C1 segment of cervical spinal cord (tissue), 14 donors: ENCODE measurements at regions not wholly inside any gene's neighbourhood (a gene's known extent, or its start where the extent isn't known, plus 50 kb on each side); places are given as distances from the start of the nearest gene placed in this dataset.

Experiments
- DNase-seq, 14 donors: peaks; one replicate each; lab custom pipeline; 2025; lab: John Stamatoyannopoulos, UW

DNA sequence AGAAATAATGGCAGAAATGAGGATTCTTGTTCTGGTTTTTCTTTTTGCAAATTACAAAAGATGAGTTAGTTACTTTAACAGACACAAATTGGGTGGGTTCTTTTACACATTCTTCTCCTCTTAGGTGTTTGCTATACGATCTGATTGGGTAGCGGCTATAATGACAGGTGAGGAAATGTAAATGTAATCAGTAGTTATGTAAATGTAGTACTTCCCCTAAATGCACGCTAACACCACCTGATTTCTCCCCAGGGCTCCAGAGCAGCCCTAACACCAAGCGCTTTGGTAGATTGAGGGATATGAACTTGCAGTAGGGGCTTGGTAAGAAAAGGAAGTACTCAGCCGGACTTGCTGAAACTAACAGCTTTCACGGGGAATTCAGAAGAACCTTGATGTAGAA is 499.4 kb upstream of the NOX3 start:
- no peak for DNase-seq

DNA sequence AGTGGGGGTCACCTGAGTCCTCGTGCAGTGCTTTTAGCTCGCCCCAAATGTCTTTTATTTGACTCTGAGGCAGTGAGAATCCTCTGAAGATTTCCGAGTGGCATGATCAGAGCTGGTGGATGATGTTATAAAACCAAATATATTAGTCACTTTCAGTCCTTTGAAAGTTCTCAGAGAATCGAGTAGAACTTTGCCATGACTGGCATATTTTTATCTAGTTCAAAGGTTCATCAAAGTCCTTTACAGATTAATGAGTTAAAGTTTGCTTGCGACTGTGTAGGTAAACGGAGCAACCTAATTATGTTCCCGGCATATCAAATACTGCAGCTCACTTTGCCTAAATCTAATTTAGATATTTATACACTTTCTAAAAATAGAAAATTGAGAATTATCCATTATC is 498.5 kb upstream of the NOX3 start:
- DNase-seq: no peak

DNA sequence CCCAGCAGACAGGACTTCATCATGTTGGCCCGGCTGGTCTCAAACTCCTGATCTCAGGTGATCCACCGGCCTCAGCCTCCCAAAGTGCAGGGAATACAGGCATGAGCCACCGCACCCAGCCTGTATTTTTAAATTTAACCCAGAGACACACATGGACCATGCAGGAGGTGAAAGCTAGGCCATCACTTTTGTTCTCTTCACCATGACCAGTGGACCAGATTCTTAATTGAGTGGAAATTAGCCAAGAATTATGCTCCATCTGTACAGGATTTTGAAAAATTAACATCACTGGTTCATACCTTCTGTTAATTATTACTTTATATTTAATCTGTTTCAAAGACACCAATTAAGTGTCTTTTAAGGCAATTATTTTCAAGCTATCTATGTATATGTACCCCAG is 493.6 kb upstream of the NOX3 start:
- peak in 1 of 14 donors; percentile 27 for DNase-seq

GRCh38 chr6:155946860-155947259 is 491.2 kb upstream of the NOX3 start:
- DNase-seq: no peak

- DNase-seq: no peak
Measured at GRCh38 chr6:155943635-155944034, 488.0 kb upstream of the NOX3 start.

- no peak for DNase-seq
Measured at GRCh38 chr6:155939253-155939652, 483.6 kb upstream of the NOX3 start.

GRCh38 chr6:155936551-155936950 is 480.9 kb upstream of the NOX3 start:
- no peak for DNase-seq

DNA sequence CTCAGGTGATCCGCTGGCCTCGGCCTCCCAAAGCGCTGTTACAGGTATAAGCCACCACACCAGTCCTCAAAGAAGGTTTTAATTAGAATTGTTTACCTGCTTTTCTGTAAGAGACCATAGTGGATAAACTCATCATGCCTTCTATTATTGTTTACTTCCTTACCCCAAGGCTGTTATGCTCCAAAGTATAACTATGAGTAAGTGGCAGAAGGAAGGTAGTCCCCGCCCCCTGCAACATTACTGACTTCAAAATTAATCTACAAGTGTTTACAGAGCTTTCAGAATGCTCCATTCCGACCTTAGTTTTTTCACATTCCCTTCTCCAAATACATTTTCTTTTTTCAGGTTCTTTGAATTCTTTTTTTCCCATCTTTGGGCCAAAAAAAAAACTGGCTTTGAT is 480.5 kb upstream of the NOX3 start:
- DNase-seq: no peak

DNA sequence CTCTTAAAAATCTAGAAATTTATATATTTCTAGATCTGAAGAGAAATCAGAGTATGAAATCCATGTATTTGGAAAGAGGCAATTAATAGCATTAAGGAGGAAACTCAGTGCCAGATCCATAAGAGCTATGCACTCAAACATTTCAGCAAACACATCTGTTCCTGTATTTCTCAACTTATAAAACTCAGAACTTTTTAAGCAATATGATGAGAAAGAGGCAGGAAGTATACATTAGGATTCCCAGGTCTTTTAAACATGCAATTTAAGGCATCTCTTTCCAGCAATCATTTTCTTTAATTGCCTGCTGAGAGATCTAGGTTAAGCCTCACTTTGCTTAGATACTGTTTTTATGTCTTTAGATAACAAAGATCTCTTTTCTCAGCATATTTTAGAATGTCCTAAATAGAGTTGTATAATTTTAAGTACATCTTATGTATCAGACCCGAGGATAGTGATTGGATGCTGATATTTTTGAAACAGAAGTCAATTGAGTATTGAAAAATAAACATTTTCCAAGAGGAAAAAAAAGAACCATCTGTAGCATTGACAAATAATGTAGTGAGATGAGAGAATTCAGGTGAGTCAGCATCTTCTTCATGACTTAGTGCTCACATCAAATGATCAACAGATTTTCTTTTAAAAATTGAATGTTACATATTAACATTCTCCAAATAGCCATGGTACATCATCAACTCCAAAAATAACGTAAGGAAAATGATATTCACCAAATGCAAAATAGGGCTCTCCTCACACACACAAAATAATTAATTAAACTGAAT is 461.4 kb upstream of the NOX3 start:
- DNase-seq: no peak

GRCh38 chr6:155915651-155916050 is 460.0 kb upstream of the NOX3 start:
- DNase-seq: no peak

DNA sequence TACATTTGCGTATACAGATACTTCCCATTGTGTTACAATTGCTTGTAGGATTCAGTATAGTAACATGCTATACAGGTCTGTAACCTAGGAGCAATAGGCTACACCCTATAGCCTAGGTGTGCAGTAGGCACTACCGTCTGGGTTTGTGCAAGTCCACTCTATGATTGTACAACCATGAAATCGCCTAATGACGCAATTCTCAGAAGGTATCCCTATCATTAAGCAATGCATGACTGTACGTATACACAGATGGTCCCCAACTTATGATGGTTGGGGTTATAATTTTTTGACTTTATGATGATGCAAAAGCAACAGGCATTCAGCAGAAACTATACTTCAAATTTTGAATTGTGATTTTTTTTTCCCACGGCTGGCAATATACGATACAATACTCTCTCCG is 458.2 kb upstream of the NOX3 start:
- DNase-seq: no peak

DNA sequence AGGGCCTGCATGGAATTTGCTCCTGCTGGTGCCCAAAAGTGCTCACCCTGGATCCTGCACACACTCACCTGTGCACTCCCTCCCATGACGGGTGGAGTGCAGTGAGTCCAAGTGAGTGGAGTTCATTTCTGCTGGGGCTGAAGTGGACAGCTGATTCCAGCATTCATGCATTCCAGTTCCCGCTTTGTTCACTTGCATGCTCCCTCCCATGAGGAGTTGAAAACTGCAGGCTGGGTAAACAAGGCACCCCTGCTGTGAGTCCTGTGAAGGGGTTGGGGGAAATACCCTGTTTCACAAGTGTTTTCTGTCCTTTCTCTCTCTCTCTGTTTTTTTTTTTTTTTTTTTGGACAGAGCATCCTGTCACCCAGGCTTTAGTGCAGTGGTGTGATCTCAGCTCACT is 454.1 kb upstream of the NOX3 start:
- DNase-seq: no peak

- DNase-seq: no peak
Measured at GRCh38 chr6:155895641-155896040, 440.0 kb upstream of the NOX3 start.

DNA sequence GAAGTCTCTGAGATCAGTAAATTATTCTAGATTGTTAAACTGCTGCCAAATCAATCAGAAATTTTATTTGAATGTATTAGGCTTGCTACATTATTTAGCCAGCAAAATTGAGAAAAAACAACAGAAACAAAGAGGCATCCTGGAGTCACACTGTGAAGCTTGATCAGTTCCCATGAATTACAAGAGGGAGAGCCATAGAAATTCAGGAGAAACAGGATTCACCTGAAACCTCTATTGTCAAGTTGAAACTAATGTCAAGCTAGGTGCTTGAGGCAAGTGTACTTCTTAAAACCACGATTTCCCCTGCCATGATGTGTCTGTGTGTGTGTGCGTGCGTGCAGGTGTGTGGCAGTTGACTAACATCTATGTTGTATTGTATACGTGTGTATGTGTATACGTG is 439.1 kb upstream of the NOX3 start:
- DNase-seq: no peak

GRCh38 chr6:155894262-155894661 is 438.6 kb upstream of the NOX3 start:
- no peak for DNase-seq

DNA sequence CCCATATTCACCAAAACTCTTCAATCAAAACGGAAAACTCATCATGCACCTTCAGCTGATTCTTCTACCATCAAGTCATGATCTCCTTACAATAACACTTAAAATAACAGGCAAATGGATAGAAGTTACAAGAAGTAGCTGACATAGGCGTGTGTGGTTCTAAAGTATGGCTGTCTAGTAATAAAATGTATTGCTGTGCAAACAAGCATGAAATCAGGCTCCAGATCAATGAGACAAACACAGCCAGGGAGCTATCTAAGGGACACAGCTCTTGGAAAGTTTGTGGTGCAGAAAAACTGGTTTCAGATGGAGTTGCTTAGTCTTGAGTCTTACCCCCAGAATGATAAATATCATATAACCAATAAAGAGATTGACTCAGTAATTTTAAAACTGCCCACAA is 434.8 kb upstream of the NOX3 start:
- no peak for DNase-seq

DNA sequence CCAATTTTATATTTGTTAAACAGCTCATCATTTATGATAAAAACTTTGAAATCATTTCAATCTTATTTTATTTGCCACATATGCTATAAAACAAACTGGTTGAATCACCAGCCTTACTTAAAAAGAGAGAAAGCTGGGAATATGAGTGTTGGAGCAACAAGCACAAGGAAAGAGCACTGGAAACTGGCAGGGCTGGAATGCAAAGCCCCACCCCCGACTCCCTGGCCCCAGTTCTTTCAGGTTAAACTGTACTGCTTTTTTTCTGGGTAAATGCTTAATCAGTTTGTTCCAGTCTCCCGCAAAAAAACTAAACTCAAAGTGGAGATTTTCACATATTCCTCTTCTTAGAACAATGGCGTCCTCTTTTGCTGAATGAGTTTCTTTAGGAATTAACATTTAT is 433.8 kb upstream of the NOX3 start:
- no peak for DNase-seq

GRCh38 chr6:155887421-155887820 is 431.8 kb upstream of the NOX3 start:
- DNase-seq: no peak

- no peak for DNase-seq
Measured at GRCh38 chr6:155883741-155884140, 428.1 kb upstream of the NOX3 start.

GRCh38 chr6:155883334-155883731 is 427.7 kb upstream of the NOX3 start:
- no peak for DNase-seq

DNA sequence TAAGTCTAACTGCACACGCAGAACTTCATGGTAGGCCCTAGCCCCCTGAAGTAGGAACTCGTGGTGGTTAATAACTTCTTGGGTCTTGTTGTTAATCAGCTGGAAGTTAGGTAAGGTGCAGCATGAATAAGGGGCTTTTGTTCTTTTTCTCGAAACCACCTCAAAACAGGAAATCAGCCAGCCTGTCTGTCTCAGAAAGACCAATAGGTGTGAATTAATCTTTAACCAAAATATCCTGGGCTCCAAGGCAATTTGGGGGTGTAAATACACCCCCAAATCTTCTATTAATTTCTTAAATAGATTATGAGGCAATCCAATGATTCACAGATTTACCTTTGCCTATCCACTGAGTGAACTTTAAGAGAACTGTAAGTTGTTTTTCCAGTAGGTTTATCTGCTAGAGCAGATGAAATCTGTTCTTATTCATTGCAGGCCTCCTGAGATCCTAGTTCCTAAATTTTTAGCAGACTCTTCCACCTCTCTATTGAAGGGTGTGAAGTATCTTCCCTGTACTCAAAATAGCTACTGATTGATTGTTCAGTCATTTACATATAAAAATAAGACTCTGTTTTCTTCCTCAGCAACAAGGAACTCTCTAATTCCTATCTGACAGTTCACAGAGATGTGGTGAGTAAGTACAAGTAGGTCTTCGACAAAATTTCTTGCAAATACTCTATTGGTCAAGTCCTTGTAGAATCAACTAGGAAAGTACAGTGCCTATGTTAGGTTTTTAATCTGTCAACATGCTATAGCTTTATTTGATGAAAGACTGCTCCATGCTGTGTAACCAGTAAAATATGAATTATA is 427.1 kb upstream of the NOX3 start:
- no peak for DNase-seq

- DNase-seq: no peak
Measured at GRCh38 chr6:155881826-155882526, 426.3 kb upstream of the NOX3 start.

DNA sequence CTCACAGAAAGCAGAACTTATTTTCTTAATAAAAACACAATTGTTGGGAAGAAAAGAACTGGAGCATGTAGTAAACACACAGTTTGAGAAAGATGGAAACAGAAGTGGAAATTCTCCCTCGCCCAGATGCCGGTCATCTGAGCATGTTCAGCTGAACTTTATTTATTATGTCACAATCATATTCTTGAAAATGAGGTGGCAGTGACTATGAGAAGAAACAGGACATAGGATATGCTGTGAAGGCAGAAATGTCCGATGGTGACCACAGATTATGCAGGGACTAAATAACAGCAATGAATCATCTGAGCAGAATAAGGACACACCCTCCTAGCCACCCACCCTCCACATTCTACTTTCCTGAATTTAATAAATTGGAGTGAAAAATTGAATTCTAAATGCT is 425.3 kb upstream of the NOX3 start:
- DNase-seq: no peak
